ENCODE measurements at regions not wholly inside any gene's neighbourhood (a gene's known extent, or its start where the extent isn't known, plus 50 kb on each side); places are given as distances from the start of the nearest gene placed in this dataset.

DNA sequence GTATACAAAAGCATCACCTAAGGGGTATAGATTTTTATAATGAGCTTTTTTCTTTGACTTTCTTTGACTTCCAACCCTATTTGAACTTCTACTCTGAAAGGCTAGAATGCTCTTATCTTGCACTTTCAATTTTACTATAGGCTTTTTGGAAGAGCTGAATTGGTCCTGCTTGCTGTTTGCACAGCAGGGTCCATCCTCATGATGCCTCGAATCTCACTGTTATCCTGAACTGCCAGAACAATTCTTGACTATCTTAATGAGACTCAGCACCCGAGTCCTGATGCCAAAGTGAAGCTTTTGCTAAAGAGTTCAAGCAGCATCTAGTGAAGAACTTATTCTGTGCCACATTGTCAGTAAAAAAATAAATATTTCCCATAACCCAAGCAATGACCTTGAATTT lies 488.3 kb upstream of the ANO5 start:
- no peaks in the 10 kb centered on the region for H4K20me1 ChIP-seq (replicated peaks; ENCODE audit: control insufficient read depth, insufficient read depth, low read length)
- H3K4me2 ChIP-seq (ENCODE audit: insufficient read depth, low read length), result no peak overlapping the region
- BruUV-seq (replicated peaks), result no TSS peak
- intact Hi-C loops (cut with micrococcal nuclease) (no loop called here), in situ Hi-C loops (cut with MboI) (no loop called here)
- H3K4me3 ChIP-seq, result no peak overlapping the region
- no peaks in the 10 kb centered on the region for H3K36me3 ChIP-seq (ENCODE audit: control insufficient read depth, insufficient read depth, low read length)
- no peak overlapping the region for H2AFZ ChIP-seq (ENCODE audit: low read depth, low read length)
- TF ChIP-seq, protein P1, sequence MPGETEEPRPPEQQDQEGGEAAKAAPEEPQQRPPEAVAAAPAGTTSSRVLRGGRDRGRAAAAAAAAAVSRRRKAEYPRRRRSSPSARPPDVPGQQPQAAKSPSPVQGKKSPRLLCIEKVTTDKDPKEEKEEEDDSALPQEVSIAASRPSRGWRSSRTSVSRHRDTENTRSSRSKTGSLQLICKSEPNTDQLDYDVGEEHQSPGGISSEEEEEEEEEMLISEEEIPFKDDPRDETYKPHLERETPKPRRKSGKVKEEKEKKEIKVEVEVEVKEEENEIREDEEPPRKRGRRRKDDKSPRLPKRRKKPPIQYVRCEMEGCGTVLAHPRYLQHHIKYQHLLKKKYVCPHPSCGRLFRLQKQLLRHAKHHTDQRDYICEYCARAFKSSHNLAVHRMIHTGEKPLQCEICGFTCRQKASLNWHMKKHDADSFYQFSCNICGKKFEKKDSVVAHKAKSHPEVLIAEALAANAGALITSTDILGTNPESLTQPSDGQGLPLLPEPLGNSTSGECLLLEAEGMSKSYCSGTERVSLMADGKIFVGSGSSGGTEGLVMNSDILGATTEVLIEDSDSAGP (CRISPR knock-in tag; IDR thresholded peaks at IDR 0.05), result no peak
- TF ChIP-seq ZBTB12 (CRISPR knock-in tag; IDR thresholded peaks at IDR 0.05) (no peak), MTF1 (CRISPR knock-in tag; IDR thresholded peaks at IDR 0.05; ENCODE audit: borderline replicate concordance) (no peak), TCF7 (IDR thresholded peaks at IDR 0.05; ENCODE audit: borderline replicate concordance) (no peak), NBN (IDR thresholded peaks at IDR 0.05; ENCODE audit: low read depth) (no peak), ZNF699 (CRISPR knock-in tag; IDR thresholded peaks at IDR 0.05; ENCODE audit: insufficient replicate concordance) (no peak), SMAD4 (CRISPR knock-in tag; conservative IDR thresholded peaks at IDR 0.05) (no peak), CREB3L1 (IDR thresholded peaks at IDR 0.05; ENCODE audit: borderline replicate concordance, low read depth) (no peak), JUN (IDR thresholded peaks at IDR 0.05; ENCODE audit: borderline replicate concordance, low read depth, low read length) (no peak), JUN (CRISPR knock-in tag; IDR thresholded peaks at IDR 0.05; ENCODE audit: borderline replicate concordance) (no peak), MYC (IDR thresholded peaks at IDR 0.05; ENCODE audit: low read depth, low read length) (no peak), MYC (CRISPR knock-in tag; IDR thresholded peaks at IDR 0.05; ENCODE audit: borderline replicate concordance, low read depth) (no peak), ZNF507 (tag; conservative IDR thresholded peaks at IDR 0.05) (no peak), EWSR1 (IDR thresholded peaks at IDR 0.05; ENCODE audit: borderline replicate concordance, low read depth, partially characterized antibody) (no peak), L3MBTL2 (IDR thresholded peaks at IDR 0.05) (no peak)
- ChIA-PET CTCF (ENCODE audit: low intra/inter-chr PET ratio) (no interaction called here), POLR2A (interaction anchor here (0.5 kb wide), 1 partner anchor 655 kb away, joined by 5 read pairs; no protein-coding TSS in a partner anchor)
- H3K27ac ChIP-seq (ENCODE audit: extremely low read depth, low read depth, low read length), result no peak overlapping the region
- H3K79me2 ChIP-seq (ENCODE audit: control insufficient read depth, insufficient read depth, low read length), result no peaks in the 10 kb centered on the region
- no peak for FAIRE-seq
- WGBS (ENCODE audit: insufficient coverage, low coverage, missing lambda C conversion rate), result 0% methylated on average over 2 of the region's 2 CpGs
- H3K9ac ChIP-seq (ENCODE audit: insufficient read depth in 1 of 2, low read depth in 2 of 2, low read length in 2 of 2), result no peak overlapping the region
- no peaks in the 10 kb centered on the region for H3K9me3 ChIP-seq (replicated peaks; ENCODE audit: control insufficient read depth, insufficient read depth, low read depth, low read length)
- no peaks in the 10 kb centered on the region for H3K4me1 ChIP-seq (replicated peaks in 1 of 2; ENCODE audit: control insufficient read depth in 2 of 2, insufficient read depth in 2 of 2, low read length in 2 of 2)
- H3K27me3 ChIP-seq (ENCODE audit: control insufficient read depth in 2 of 2, insufficient read depth in 2 of 2, low read length in 2 of 2), result no peaks in the 10 kb centered on the region
- no peaks in the 10 kb centered on the region for H3K9me1 ChIP-seq (ENCODE audit: control insufficient read depth, insufficient read depth, low read length)
- DNase-seq (ENCODE audit: extremely low read depth in 1 of 4, low spot score in 3 of 4), result no peak
- no peak for ATAC-seq
